ENCODE measurements at regions not wholly inside any gene's neighbourhood (a gene's known extent, or its start where the extent isn't known, plus 50 kb on each side); places are given as distances from the start of the nearest gene placed in this dataset.
"Not testable (repeated sequence)": the region's sequence is repeated elsewhere in the genome, so short reads cannot be mapped to it uniquely, and the experiment has no call there.

- not testable (repeated sequence) for TF ChIP-seq CTCF, POLR2A, POLR2AphosphoS5 (IDR thresholded peaks at IDR 0.05)
These were observed 167.2 kb downstream of the AVL9 start for GRCh38 chr7:32662509-32662908.
